ENCODE measurements at regions not wholly inside any gene's neighbourhood (a gene's known extent, or its start where the extent isn't known, plus 50 kb on each side); places are given as distances from the start of the nearest gene placed in this dataset.
"Not testable (repeated sequence)": the region's sequence is repeated elsewhere in the genome, so short reads cannot be mapped to it uniquely, and the experiment has no call there.

DNA sequence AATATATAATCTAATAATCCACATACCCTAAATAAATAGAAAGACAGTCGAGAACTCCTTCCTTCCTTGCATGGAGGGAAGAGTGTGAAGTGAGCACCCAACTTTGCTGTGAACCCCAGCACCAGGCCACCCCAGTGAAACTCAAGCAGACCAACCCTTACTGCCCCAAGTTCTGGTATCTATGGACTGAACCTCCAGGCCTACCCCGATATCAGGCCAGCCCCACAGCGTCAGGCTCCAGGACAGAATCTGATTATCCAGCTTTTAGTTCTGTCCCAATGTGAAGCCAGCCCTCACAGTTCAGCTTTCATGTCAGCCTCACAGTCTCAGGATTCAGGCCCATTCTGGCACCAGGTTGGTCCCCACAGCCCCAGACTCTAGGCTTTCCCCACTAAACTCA is 1617.2 kb upstream of the AGA start:
- 94% methylated on average over 2 of the region's 3 CpGs for WGBS (ENCODE audit: insufficient coverage)

GRCh38 chr4:179066254-179066653 is 1624.0 kb upstream of the AGA start:
- H3K4me3 ChIP-seq (ENCODE audit: low read length); H3K27me3 ChIP-seq (ENCODE audit: control insufficient read depth, insufficient read depth, low read length); H3K9me3 ChIP-seq (replicated peaks; ENCODE audit: control insufficient read depth, low read depth, low read length); H3K27ac ChIP-seq (ENCODE audit: low read length); DNase-seq; H3K4me1 ChIP-seq (ENCODE audit: control insufficient read depth, insufficient read depth, low read length); H3K36me3 ChIP-seq (ENCODE audit: control insufficient read depth, insufficient read depth, low read length): not testable (repeated sequence)
- no CpG with 5 or more reads among the region's 12 CpGs for WGBS (ENCODE audit: insufficient coverage)

More for the DNA sequence above, 1617.2 kb upstream of the AGA start:
- no peaks in the 10 kb centered on the region for H3K36me3 ChIP-seq (ENCODE audit: control insufficient read depth, insufficient read depth, low read length)
- H3K9me3 ChIP-seq (replicated peaks; ENCODE audit: control insufficient read depth, low read depth, low read length): peaks cover 3% of the 10 kb centered on the region
- no peak overlapping the region for H3K4me3 ChIP-seq (ENCODE audit: low read length)
- H3K27me3 ChIP-seq (ENCODE audit: control insufficient read depth, insufficient read depth, low read length): no peaks in the 10 kb centered on the region
- no peak overlapping the region for H3K27ac ChIP-seq (ENCODE audit: low read length)
- H3K4me1 ChIP-seq (ENCODE audit: control insufficient read depth, insufficient read depth, low read length): no peaks in the 10 kb centered on the region
- DNase-seq: no peak

- no peaks in the 10 kb centered on the region for H3K9me3 ChIP-seq (replicated peaks; ENCODE audit: control insufficient read depth, low read depth, low read length)
- no peaks in the 10 kb centered on the region for H3K36me3 ChIP-seq (ENCODE audit: control insufficient read depth, insufficient read depth, low read length)
- no peaks in the 10 kb centered on the region for H3K4me1 ChIP-seq (ENCODE audit: control insufficient read depth, insufficient read depth, low read length)
- no peaks in the 10 kb centered on the region for H3K27me3 ChIP-seq (ENCODE audit: control insufficient read depth, insufficient read depth, low read length)
- H3K27ac ChIP-seq (ENCODE audit: low read length): no peak overlapping the region
- no peak overlapping the region for H3K4me3 ChIP-seq (ENCODE audit: low read length)
- no peak for DNase-seq
- WGBS (ENCODE audit: insufficient coverage): 100% methylated on average over 1 of the region's 2 CpGs
These were observed 1628.9 kb upstream of the AGA start for GRCh38 chr4:179071131-179071530.

- DNase-seq: no peak
- no peak overlapping the region for H3K4me3 ChIP-seq (ENCODE audit: low read length)
- no peak overlapping the region for H3K27ac ChIP-seq (ENCODE audit: low read length)
- no peaks in the 10 kb centered on the region for H3K4me1 ChIP-seq (ENCODE audit: control insufficient read depth, insufficient read depth, low read length)
- WGBS (ENCODE audit: insufficient coverage): 89% methylated on average over 14 of the region's 14 CpGs
- no peaks in the 10 kb centered on the region for H3K27me3 ChIP-seq (ENCODE audit: control insufficient read depth, insufficient read depth, low read length)
- H3K36me3 ChIP-seq (ENCODE audit: control insufficient read depth, insufficient read depth, low read length): no peaks in the 10 kb centered on the region
- no peaks in the 10 kb centered on the region for H3K9me3 ChIP-seq (replicated peaks; ENCODE audit: control insufficient read depth, low read depth, low read length)
These were observed 1634.6 kb upstream of the AGA start for GRCh38 chr4:179076865-179077264.

DNA sequence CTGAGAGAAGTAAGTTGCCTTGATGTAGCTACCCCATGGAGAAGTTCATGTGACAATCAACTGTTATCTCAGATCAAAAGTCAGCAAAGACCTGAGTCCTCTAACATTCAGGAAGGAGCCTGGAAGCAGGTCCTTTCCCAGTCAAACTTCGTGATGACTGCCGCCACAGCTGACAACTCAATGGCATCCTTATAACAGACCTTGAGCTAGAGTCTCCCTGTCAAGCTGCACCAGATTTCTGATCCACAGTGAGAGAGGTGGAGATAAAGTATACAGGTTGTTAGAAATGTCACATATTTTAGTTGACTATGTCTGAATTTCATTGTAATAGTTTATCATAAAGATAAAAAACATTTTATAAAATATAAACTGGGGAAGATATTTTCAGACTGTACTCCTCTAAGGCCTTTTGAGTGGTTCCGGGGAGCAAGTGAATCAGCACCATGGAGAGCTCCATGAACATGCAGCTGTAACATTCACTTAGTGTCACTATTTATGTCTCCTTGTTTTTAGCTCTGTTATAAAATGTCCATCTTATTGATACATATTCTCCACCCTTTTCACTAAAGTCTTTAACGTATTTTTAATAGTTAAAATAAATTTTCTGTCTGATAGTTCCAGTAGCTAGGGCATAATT is 1653.5 kb upstream of the AGA start:
- Histone ChIP-seq H3K27me3 (ENCODE audit: control insufficient read depth, insufficient read depth, low read length) (no peaks in the 10 kb centered on the region), H3K36me3 (ENCODE audit: control insufficient read depth, insufficient read depth, low read length) (no peaks in the 10 kb centered on the region), H3K9me3 (replicated peaks; ENCODE audit: control insufficient read depth, low read depth, low read length) (peaks cover 2% of the 10 kb centered on the region), H3K4me1 (ENCODE audit: control insufficient read depth, insufficient read depth, low read length) (no peaks in the 10 kb centered on the region), H3K4me3 (ENCODE audit: low read length) (no peak overlapping the region), H3K27ac (ENCODE audit: low read length) (no peak overlapping the region)
- DNase-seq: peak; percentile 42
- no CpG with 5 or more reads among the region's 4 CpGs for WGBS (ENCODE audit: insufficient coverage)

- Histone ChIP-seq H3K4me3 (ENCODE audit: low read length) (no peak overlapping the region), H3K27ac (ENCODE audit: low read length) (no peak overlapping the region), H3K4me1 (ENCODE audit: control insufficient read depth, insufficient read depth, low read length) (no peaks in the 10 kb centered on the region), H3K9me3 (replicated peaks; ENCODE audit: control insufficient read depth, low read depth, low read length) (peaks cover 2% of the 10 kb centered on the region), H3K27me3 (ENCODE audit: control insufficient read depth, insufficient read depth, low read length) (no peaks in the 10 kb centered on the region), H3K36me3 (ENCODE audit: control insufficient read depth, insufficient read depth, low read length) (no peaks in the 10 kb centered on the region)
- no CpG with 5 or more reads among the region's 1 CpG for WGBS (ENCODE audit: insufficient coverage)
- peak; percentile 14 for DNase-seq
These were observed 1655.5 kb upstream of the AGA start for GRCh38 chr4:179097741-179098140.

- Histone ChIP-seq H3K27me3 (ENCODE audit: control insufficient read depth, insufficient read depth, low read length) (no peaks in the 10 kb centered on the region), H3K36me3 (ENCODE audit: control insufficient read depth, insufficient read depth, low read length) (no peaks in the 10 kb centered on the region), H3K4me1 (ENCODE audit: control insufficient read depth, insufficient read depth, low read length) (no peaks in the 10 kb centered on the region), H3K4me3 (ENCODE audit: low read length) (no peak overlapping the region), H3K9me3 (replicated peaks; ENCODE audit: control insufficient read depth, low read depth, low read length) (no peaks in the 10 kb centered on the region), H3K27ac (ENCODE audit: low read length) (no peak overlapping the region)
- DNase-seq: no peak
- WGBS (ENCODE audit: insufficient coverage): 79% methylated on average over 2 of the region's 2 CpGs
These were observed 1668.1 kb upstream of the AGA start for GRCh38 chr4:179110356-179110755.

GRCh38 chr4:179110816-179111215 is 1668.6 kb upstream of the AGA start:
- Histone ChIP-seq H3K9me3 (replicated peaks; ENCODE audit: control insufficient read depth, low read depth, low read length) (no peaks in the 10 kb centered on the region), H3K4me3 (ENCODE audit: low read length) (no peak overlapping the region), H3K27me3 (ENCODE audit: control insufficient read depth, insufficient read depth, low read length) (no peaks in the 10 kb centered on the region), H3K4me1 (ENCODE audit: control insufficient read depth, insufficient read depth, low read length) (no peaks in the 10 kb centered on the region), H3K36me3 (ENCODE audit: control insufficient read depth, insufficient read depth, low read length) (no peaks in the 10 kb centered on the region), H3K27ac (ENCODE audit: low read length) (no peak overlapping the region)
- no CpG with 5 or more reads among the region's 2 CpGs for WGBS (ENCODE audit: insufficient coverage)
- no peak for DNase-seq

GRCh38 chr4:179112441-179113170 is 1670.4 kb upstream of the AGA start:
- H3K4me1 ChIP-seq (ENCODE audit: control insufficient read depth, insufficient read depth, low read length): no peaks in the 10 kb centered on the region

DNA sequence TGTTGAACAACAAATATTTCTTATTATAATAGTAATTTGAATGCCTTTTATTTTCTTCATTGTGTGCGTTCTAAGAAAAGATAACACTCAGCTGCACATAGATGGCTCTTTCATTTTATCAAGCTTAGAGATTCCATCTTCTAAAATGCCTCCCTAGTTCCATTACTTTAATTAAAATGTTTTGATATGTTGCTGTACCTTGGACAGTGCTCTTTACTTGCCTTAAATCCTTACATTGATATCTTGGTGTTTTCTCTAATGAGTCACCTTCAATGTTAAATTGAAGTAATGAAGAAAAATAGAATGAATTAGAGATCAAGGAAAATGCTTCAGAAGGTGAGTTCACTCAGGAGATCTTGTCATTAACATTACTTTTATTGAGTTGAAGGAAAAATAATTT is 1672.4 kb upstream of the AGA start:
- Histone ChIP-seq H3K36me3 (ENCODE audit: control insufficient read depth, insufficient read depth, low read length) (no peaks in the 10 kb centered on the region), H3K9me3 (replicated peaks; ENCODE audit: control insufficient read depth, low read depth, low read length) (no peaks in the 10 kb centered on the region), H3K4me1 (ENCODE audit: control insufficient read depth, insufficient read depth, low read length) (no peaks in the 10 kb centered on the region), H3K4me3 (ENCODE audit: low read length) (no peak overlapping the region), H3K27me3 (ENCODE audit: control insufficient read depth, insufficient read depth, low read length) (no peaks in the 10 kb centered on the region), H3K27ac (ENCODE audit: low read length) (no peak overlapping the region)
- DNase-seq: no peak
- WGBS (ENCODE audit: insufficient coverage): no CpG with 5 or more reads among the region's 1 CpG

More at GRCh38 chr4:179112441-179113170, 1670.4 kb upstream of the AGA start:
- Histone ChIP-seq H3K9me3 (replicated peaks; ENCODE audit: control insufficient read depth, low read depth, low read length) (no peaks in the 10 kb centered on the region), H3K4me3 (ENCODE audit: low read length) (no peak overlapping the region), H3K27ac (ENCODE audit: low read length) (no peak overlapping the region), H3K36me3 (ENCODE audit: control insufficient read depth, insufficient read depth, low read length) (no peaks in the 10 kb centered on the region), H3K27me3 (ENCODE audit: control insufficient read depth, insufficient read depth, low read length) (no peaks in the 10 kb centered on the region)
- no peak for DNase-seq
- WGBS (ENCODE audit: insufficient coverage): 71% methylated on average over 2 of the region's 5 CpGs

All from muscle of leg (tissue), 3 donors.